GM23248 (cell line): ENCODE measurements at regions not wholly inside any gene's neighbourhood (a gene's known extent, or its start where the extent isn't known, plus 50 kb on each side); places are given as distances from the start of the nearest gene placed in this dataset.

Source experiments
- EZH2 ChIP-seq: fragments of 200-600 bp; sonication (generic); IDR thresholded peaks from 2 replicates; pipeline ENCODE4 v1.6.1; 2018; ENCODE audit warnings: antibody characterized with exemption, mild to moderate bottlenecking; ENCODE audit not compliant: insufficient read depth, poor library complexity, severe bottlenecking
- EZH2phosphoT487 ChIP-seq: fragments of 200-600 bp; sonication (generic); IDR thresholded peaks from 2 replicates; pipeline ENCODE4 v1.6.1; 2018; ENCODE audit warnings: antibody characterized with exemption, moderate library complexity, mild to moderate bottlenecking, low read depth; ENCODE audit not compliant: insufficient read depth

DNA sequence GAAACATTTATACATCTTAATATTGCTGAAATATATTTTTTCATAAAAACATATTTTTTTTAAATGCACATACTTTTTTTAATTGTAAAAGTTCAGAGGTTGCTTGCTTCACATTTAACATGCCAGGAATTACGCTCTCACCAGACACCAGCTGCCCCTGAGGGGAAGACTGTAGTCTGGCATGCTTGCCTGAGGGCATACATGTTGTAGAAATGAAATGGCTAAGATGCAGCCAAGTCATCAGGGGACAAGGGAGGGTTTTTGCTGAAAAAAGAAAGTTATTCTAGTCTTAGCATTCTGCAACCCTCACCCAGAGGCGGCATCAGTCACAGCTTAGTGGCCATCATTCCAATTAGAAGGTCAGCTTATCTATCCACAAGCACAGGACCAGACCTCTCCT, 426.7 kb upstream of the FTMT start:
- no peak for TF ChIP-seq EZH2
- TF ChIP-seq EZH2phosphoT487: no peak
